ENCODE measurements at regions not wholly inside any gene's neighbourhood (a gene's known extent, or its start where the extent isn't known, plus 50 kb on each side); places are given as distances from the start of the nearest gene placed in this dataset.

GRCh38 chr7:153297141-153297540 is 537.6 kb downstream of the ACTR3B start:
- Mint-ChIP-seq H3K27ac (no peak overlapping the region), H3K9me3 (peaks cover 82% of the 10 kb centered on the region), H3K4me1 (no peaks in the 10 kb centered on the region), H3K36me3 (peaks cover 2% of the 10 kb centered on the region), H3K27me3 (ENCODE audit: low read depth) (no peaks in the 10 kb centered on the region), H3K4me3 (no peak overlapping the region)
- DNase-seq (ENCODE audit: low spot score in 2 of 2, unreplicated experiment in 2 of 2), result no peak
- TF ChIP-seq CTCF (IDR thresholded peaks at IDR 0.05; ENCODE audit: unreplicated experiment), result no peak

GRCh38 chr7:153301936-153302335 is 542.4 kb downstream of the ACTR3B start:
- Mint-ChIP-seq H3K9me3 (peaks cover 80% of the 10 kb centered on the region), H3K27ac (no peak overlapping the region), H3K27me3 (ENCODE audit: low read depth) (no peaks in the 10 kb centered on the region), H3K36me3 (peaks cover 2% of the 10 kb centered on the region), H3K4me3 (no peak overlapping the region), H3K4me1 (no peaks in the 10 kb centered on the region)
- TF ChIP-seq CTCF (IDR thresholded peaks at IDR 0.05; ENCODE audit: unreplicated experiment), result no peak
- no peak for DNase-seq (ENCODE audit: low spot score in 2 of 2, unreplicated experiment in 2 of 2)

- peaks cover 3% of the 10 kb centered on the region for H3K36me3 Mint-ChIP-seq
- peaks cover 64% of the 10 kb centered on the region for H3K9me3 Mint-ChIP-seq
- H3K27ac Mint-ChIP-seq, result no peak overlapping the region
- DNase-seq (ENCODE audit: low spot score in 2 of 2, unreplicated experiment in 2 of 2), result no peak
- H3K4me1 Mint-ChIP-seq, result no peaks in the 10 kb centered on the region
- H3K27me3 Mint-ChIP-seq (ENCODE audit: low read depth), result no peaks in the 10 kb centered on the region
- H3K4me3 Mint-ChIP-seq, result no peak overlapping the region
- no peak for TF ChIP-seq CTCF (IDR thresholded peaks at IDR 0.05; ENCODE audit: unreplicated experiment)
Observed at GRCh38 chr7:153320005-153320404, 560.5 kb downstream of the ACTR3B start.

- Mint-ChIP-seq H3K4me1 (no peaks in the 10 kb centered on the region), H3K4me3 (no peak overlapping the region), H3K36me3 (peaks cover 3% of the 10 kb centered on the region), H3K27me3 (ENCODE audit: low read depth) (no peaks in the 10 kb centered on the region), H3K9me3 (peaks cover 64% of the 10 kb centered on the region), H3K27ac (no peak overlapping the region)
- no peak for DNase-seq (ENCODE audit: low spot score in 2 of 2, unreplicated experiment in 2 of 2)
- TF ChIP-seq CTCF (IDR thresholded peaks at IDR 0.05; ENCODE audit: unreplicated experiment), result no peak
Observed at GRCh38 chr7:153320681-153321080, 561.1 kb downstream of the ACTR3B start.

- TF ChIP-seq CTCF (IDR thresholded peaks at IDR 0.05; ENCODE audit: unreplicated experiment), result no peak
- Mint-ChIP-seq H3K27me3 (ENCODE audit: low read depth) (no peaks in the 10 kb centered on the region), H3K4me1 (no peaks in the 10 kb centered on the region), H3K9me3 (peaks cover 78% of the 10 kb centered on the region), H3K36me3 (peaks cover 3% of the 10 kb centered on the region), H3K4me3 (no peak overlapping the region), H3K27ac (no peak overlapping the region)
- no peak for DNase-seq (ENCODE audit: low spot score in 2 of 2, unreplicated experiment in 2 of 2)
Observed at GRCh38 chr7:153322991-153323390, 563.4 kb downstream of the ACTR3B start.

GRCh38 chr7:153324094-153324493 is 564.5 kb downstream of the ACTR3B start:
- Mint-ChIP-seq H3K36me3 (no peaks in the 10 kb centered on the region), H3K4me1 (no peaks in the 10 kb centered on the region), H3K4me3 (no peak overlapping the region), H3K27me3 (ENCODE audit: low read depth) (no peaks in the 10 kb centered on the region), H3K27ac (no peak overlapping the region), H3K9me3 (peaks cover 81% of the 10 kb centered on the region)
- no peak for DNase-seq (ENCODE audit: low spot score in 2 of 2, unreplicated experiment in 2 of 2)
- no peak for TF ChIP-seq CTCF (IDR thresholded peaks at IDR 0.05; ENCODE audit: unreplicated experiment)

All from mesothelial cell of epicardium (in vitro differentiated cells).